Keratinocyte (primary cell): ENCODE measurements at regions not wholly inside any gene's neighbourhood (a gene's known extent, or its start where the extent isn't known, plus 50 kb on each side); places are given as distances from the start of the nearest gene placed in this dataset.

Source experiments
- DNase-seq: peaks from one replicate; pipeline ENCODE4 v3.0.0-alpha.2; 2011; ENCODE audit warnings: low read depth, missing footprints, low spot score
- FAIRE-seq: peaks from 2 replicates; lab custom pipeline; 2011; peaks lifted over from hg19 to GRCh38; lab: Jason Lieb, UNC
- H2AFZ ChIP-seq: 2 replicates; pipeline ENCODE4 v1.6.0; 2012; ENCODE audit warnings: low read length, control low read depth, inconsistent platforms; ENCODE audit not compliant: control insufficient read depth
- H3K27ac ChIP-seq: 2 replicates; pipeline ENCODE4 v1.5.1; 2011; ENCODE audit warnings: low read length; ENCODE audit not compliant: control insufficient read depth, insufficient read depth
- H3K27me3 ChIP-seq: 3 replicates; pipeline ENCODE4 v1.6.0; 2011; ENCODE audit warnings: low read length; ENCODE audit not compliant: control insufficient read depth, insufficient read depth; ENCODE audit errors: extremely low read depth
- H3K36me3 ChIP-seq, 2 experiments: 2 replicates in 1 of 2; 3 replicates in 1 of 2; pipeline ENCODE4 v1.5.1; 2011; ENCODE audit warnings: low read length in 2 of 2, mild to moderate bottlenecking in 1 of 2; ENCODE audit not compliant: control insufficient read depth in 2 of 2, insufficient read depth in 2 of 2; ENCODE audit errors: extremely low read depth in 1 of 2
- H3K4me1 ChIP-seq: 3 replicates; pipeline ENCODE4 v1.5.1; 2011; ENCODE audit warnings: low read length; ENCODE audit not compliant: control insufficient read depth, insufficient read depth; ENCODE audit errors: extremely low read depth
- H3K4me2 ChIP-seq: 3 replicates; pipeline ENCODE4 v1.6.0; 2011; ENCODE audit warnings: low read depth, low read length; ENCODE audit not compliant: control insufficient read depth, insufficient read depth; ENCODE audit errors: extremely low read depth
- H3K4me3 ChIP-seq, 3 experiments: fragments of 200-600 bp in 1 of 3; sonication (generic) in 1 of 3; 2 replicates in 2 of 3; 3 replicates in 1 of 3; pipeline ENCODE4 v1.5.1; 2011 to 2016; ENCODE audit warnings: low read length in 3 of 3, mild to moderate bottlenecking in 3 of 3, control low read depth in 2 of 3, inconsistent platforms in 1 of 3, low read depth in 1 of 3, mixed read lengths in 1 of 3, mixed run types in 1 of 3, moderate library complexity in 1 of 3; ENCODE audit not compliant: control insufficient read depth in 2 of 3, insufficient read depth in 2 of 3; ENCODE audit errors: extremely low read depth in 1 of 3
- H3K79me2 ChIP-seq: 2 replicates; pipeline ENCODE4 v1.6.0; 2012; ENCODE audit warnings: low read length; ENCODE audit not compliant: control insufficient read depth, insufficient read depth
- H3K9ac ChIP-seq: 3 replicates; pipeline ENCODE4 v1.6.0; 2011; ENCODE audit warnings: low read length; ENCODE audit not compliant: control insufficient read depth, insufficient read depth; ENCODE audit errors: extremely low read depth
- H3K9me1 ChIP-seq: 3 replicates; pipeline ENCODE4 v1.6.0; 2011; ENCODE audit warnings: low read length; ENCODE audit not compliant: control insufficient read depth, insufficient read depth; ENCODE audit errors: extremely low read depth
- H3K9me3 ChIP-seq: 2 replicates; pipeline ENCODE4 v1.5.1; 2012; ENCODE audit warnings: low read depth, low read length; ENCODE audit not compliant: control insufficient read depth
- H4K20me1 ChIP-seq: 3 replicates; pipeline ENCODE4 v1.6.0; 2011; ENCODE audit warnings: low read length; ENCODE audit not compliant: control insufficient read depth, insufficient read depth; ENCODE audit errors: extremely low read depth
- EZH2 ChIP-seq: IDR thresholded peaks from one replicate; pipeline ENCODE4 v1.6.1; 2012; ENCODE audit warnings: inconsistent platforms, mild to moderate bottlenecking, low read length, moderate library complexity
- dilution Hi-C: fragments of 300-500 bp; cut with MboI; formaldehyde crosslinking; loops from one replicate; pipeline ENCODE4 v1.7.0; 2020; ENCODE audit warnings: low sequenced_read_pairs; ENCODE audit not compliant: extremely low pct_ligation_motif_present
- TF ChIP-seq, protein P1 (sequence below), 3 experiments: IDR thresholded peaks in 1 of 3; conservative IDR thresholded peaks in 1 of 3; optimal IDR thresholded peaks in 1 of 3; 2 replicates in 2 of 3; 3 replicates in 1 of 3; pipeline versions ENCODE3 to v1.5.1; 2011; ENCODE audit warnings: low read length in 3 of 3, mild to moderate bottlenecking in 3 of 3, moderate library complexity in 2 of 3, control low read depth in 1 of 3, inconsistent platforms in 1 of 3; ENCODE audit not compliant: insufficient read depth in 2 of 3; ENCODE audit errors: extremely low read depth in 1 of 3

DNA sequence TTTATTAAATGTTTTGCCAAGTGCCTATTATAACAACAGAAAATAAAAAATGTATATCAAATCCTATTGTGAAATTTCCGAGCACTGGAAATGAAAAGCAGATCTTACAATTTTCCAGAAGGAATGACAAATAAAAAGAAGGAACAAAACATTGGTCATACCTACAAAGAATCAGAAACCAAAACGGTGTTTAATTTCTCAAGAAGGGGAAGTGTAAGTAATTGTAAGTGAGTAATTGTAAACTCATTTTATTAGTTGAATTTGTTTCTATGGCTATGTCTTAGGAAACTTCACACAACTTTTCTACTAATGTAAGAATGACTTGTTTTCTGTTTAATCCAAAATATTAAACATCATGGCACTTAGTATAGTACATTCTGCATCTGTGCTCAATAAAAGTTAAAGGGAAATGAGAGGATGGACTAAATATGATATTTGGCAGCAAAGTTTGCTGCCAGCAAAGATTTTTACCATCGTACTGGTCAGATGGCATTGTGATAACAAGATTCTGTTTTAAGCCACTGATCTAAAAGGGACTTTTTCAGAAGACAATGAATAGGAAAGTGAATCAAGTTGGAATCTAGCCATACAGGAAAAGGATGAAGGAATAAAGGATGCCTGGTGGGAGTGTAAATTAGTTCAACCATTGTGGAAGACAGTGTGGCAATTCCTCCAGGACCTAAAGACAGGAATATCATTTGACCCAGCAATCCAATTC is 232.4 kb downstream of the NFKBIZ start:
- H3K9me1 ChIP-seq: no peaks in the 10 kb centered on the region
- H3K27me3 ChIP-seq: no peaks in the 10 kb centered on the region
- dilution Hi-C loops: no loop called here
- H3K9ac ChIP-seq: no peak overlapping the region
- H3K9me3 ChIP-seq: no peaks in the 10 kb centered on the region
- H3K4me1 ChIP-seq: peaks cover 9% of the 10 kb centered on the region
- no peaks in the 10 kb centered on the region for H3K79me2 ChIP-seq
- TF ChIP-seq, protein P1, sequence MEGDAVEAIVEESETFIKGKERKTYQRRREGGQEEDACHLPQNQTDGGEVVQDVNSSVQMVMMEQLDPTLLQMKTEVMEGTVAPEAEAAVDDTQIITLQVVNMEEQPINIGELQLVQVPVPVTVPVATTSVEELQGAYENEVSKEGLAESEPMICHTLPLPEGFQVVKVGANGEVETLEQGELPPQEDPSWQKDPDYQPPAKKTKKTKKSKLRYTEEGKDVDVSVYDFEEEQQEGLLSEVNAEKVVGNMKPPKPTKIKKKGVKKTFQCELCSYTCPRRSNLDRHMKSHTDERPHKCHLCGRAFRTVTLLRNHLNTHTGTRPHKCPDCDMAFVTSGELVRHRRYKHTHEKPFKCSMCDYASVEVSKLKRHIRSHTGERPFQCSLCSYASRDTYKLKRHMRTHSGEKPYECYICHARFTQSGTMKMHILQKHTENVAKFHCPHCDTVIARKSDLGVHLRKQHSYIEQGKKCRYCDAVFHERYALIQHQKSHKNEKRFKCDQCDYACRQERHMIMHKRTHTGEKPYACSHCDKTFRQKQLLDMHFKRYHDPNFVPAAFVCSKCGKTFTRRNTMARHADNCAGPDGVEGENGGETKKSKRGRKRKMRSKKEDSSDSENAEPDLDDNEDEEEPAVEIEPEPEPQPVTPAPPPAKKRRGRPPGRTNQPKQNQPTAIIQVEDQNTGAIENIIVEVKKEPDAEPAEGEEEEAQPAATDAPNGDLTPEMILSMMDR (optimal IDR thresholded peaks at IDR 0.05 in 1 of 3, IDR thresholded peaks at IDR 0.05 in 1 of 3, conservative IDR thresholded peaks at IDR 0.05 in 1 of 3; ENCODE audit: extremely low read depth in 1 of 3, insufficient read depth in 2 of 3, low read length in 3 of 3): no peak
- no peak for TF ChIP-seq EZH2
- H3K36me3 ChIP-seq: no peaks in the 10 kb centered on the region
- FAIRE-seq (no peak), DNase-seq (no peak)
- no peak overlapping the region for H3K4me3 ChIP-seq
- no peak overlapping the region for H3K4me2 ChIP-seq
- no peak overlapping the region for H2AFZ ChIP-seq
- no peak overlapping the region for H3K27ac ChIP-seq
- H4K20me1 ChIP-seq: no peaks in the 10 kb centered on the region

DNA sequence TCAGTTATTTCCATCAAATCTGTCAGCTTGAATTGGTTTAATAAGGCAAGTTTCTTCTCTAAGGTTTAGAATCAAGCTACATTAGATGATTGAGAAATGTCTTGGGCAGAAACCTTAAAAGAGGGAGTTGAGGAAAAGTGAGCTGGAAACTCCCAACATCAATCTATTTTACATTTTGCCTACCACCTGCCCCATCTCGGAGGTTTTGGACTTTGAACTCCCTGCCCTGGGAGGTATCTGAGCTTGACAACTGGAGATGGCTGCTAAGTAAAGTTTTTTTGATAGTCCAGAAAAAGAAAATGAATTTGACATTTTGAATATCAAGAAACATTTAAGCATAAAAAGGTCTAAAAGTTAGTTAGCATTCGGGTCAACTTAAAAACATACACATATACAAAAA is 234.2 kb downstream of the NFKBIZ start:
- no peak for FAIRE-seq
- no peaks in the 10 kb centered on the region for H4K20me1 ChIP-seq
- H2AFZ ChIP-seq: no peak overlapping the region
- no peak overlapping the region for H3K27ac ChIP-seq
- no peak overlapping the region for H3K4me3 ChIP-seq
- H3K9me1 ChIP-seq: no peaks in the 10 kb centered on the region
- TF ChIP-seq EZH2: no peak
- TF ChIP-seq, protein P1 (optimal IDR thresholded peaks at IDR 0.05 in 1 of 3, IDR thresholded peaks at IDR 0.05 in 1 of 3, conservative IDR thresholded peaks at IDR 0.05 in 1 of 3; ENCODE audit: extremely low read depth in 1 of 3, insufficient read depth in 2 of 3, low read length in 3 of 3): no peak
- H3K36me3 ChIP-seq: no peaks in the 10 kb centered on the region
- H3K4me1 ChIP-seq: peaks cover 9% of the 10 kb centered on the region
- H3K9me3 ChIP-seq: no peaks in the 10 kb centered on the region
- H3K79me2 ChIP-seq: no peaks in the 10 kb centered on the region
- dilution Hi-C loops: no loop called here
- no peak for DNase-seq
- H3K4me2 ChIP-seq: no peak overlapping the region
- no peaks in the 10 kb centered on the region for H3K27me3 ChIP-seq
- H3K9ac ChIP-seq: no peak overlapping the region
